SK-N-MC (cell line): ENCODE measurements at regions not wholly inside any gene's neighbourhood (a gene's known extent, or its start where the extent isn't known, plus 50 kb on each side); places are given as distances from the start of the nearest gene placed in this dataset.

ENCODE experiments used
- EZH2 ChIP-seq: fragments of 200-600 bp; sonication (generic); IDR thresholded peaks from one replicate; pipeline ENCODE4 v1.6.1; 2017; ENCODE audit warnings: antibody characterized with exemption
- FOXP2 ChIP-seq: optimal IDR thresholded peaks from 2 replicates; pipeline ENCODE3; 2011; ENCODE audit warnings: mild to moderate bottlenecking, moderate library complexity; ENCODE audit not compliant: insufficient read depth; ENCODE audit errors: extremely low read length, control extremely low read depth
- POLR2AphosphoS5 ChIP-seq: IDR thresholded peaks from 2 replicates; pipeline ENCODE4 v1.6.1; 2012; ENCODE audit warnings: mild to moderate bottlenecking, low read depth, low read length, borderline replicate concordance

GRCh38 chr6:100952006-100952405, 70.9 kb upstream of the ASCC3 start:
- no peak for TF ChIP-seq EZH2
- no peak for TF ChIP-seq POLR2AphosphoS5
- TF ChIP-seq FOXP2, result no peak
